ENCODE measurements at regions not wholly inside any gene's neighbourhood (a gene's known extent, or its start where the extent isn't known, plus 50 kb on each side); places are given as distances from the start of the nearest gene placed in this dataset.

DNA sequence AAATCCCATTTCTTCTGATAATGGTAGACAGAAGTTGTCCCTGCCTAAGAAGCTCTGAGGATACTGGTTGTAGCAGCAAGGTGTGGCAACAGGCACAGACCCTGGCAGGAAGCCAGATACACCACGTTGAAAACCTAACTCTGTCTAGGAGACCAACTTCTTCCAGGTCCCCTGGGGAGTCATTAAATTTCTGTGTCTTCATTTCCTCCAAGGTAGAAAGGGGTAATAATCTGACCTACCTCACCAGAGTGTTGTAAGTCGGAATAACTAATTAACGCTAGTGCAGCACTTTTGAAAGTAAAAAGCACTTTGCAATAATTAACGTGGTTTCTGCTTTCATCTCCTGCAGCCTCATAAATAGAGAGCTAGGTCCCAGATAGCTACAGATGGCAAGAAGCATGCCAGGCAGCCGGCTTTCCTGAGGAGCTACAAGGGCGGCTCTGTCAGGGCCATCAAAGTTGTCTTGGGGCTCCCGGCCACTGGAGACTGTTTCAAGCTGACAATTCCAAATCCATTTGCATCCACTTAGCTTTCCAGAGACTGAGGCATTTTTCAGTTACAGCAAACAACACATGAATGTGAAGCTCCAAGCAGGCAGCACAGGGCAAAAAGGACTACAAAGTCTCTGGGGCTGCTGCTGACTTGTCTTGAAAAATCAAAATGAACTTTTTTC, 176.2 kb downstream of the FOXO1 start:
- TF ChIP-seq, protein P1, sequence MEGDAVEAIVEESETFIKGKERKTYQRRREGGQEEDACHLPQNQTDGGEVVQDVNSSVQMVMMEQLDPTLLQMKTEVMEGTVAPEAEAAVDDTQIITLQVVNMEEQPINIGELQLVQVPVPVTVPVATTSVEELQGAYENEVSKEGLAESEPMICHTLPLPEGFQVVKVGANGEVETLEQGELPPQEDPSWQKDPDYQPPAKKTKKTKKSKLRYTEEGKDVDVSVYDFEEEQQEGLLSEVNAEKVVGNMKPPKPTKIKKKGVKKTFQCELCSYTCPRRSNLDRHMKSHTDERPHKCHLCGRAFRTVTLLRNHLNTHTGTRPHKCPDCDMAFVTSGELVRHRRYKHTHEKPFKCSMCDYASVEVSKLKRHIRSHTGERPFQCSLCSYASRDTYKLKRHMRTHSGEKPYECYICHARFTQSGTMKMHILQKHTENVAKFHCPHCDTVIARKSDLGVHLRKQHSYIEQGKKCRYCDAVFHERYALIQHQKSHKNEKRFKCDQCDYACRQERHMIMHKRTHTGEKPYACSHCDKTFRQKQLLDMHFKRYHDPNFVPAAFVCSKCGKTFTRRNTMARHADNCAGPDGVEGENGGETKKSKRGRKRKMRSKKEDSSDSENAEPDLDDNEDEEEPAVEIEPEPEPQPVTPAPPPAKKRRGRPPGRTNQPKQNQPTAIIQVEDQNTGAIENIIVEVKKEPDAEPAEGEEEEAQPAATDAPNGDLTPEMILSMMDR (IDR thresholded peaks at IDR 0.05; ENCODE audit: insufficient read depth, low read depth, low read length) = no peak
- no peak for TF ChIP-seq EZH2 (IDR thresholded peaks at IDR 0.05; ENCODE audit: insufficient read depth, low read length)

All from astrocyte (in vitro differentiated cells and primary cell).